SH-SY5Y (cell line): ENCODE measurements at regions not wholly inside any gene's neighbourhood (a gene's known extent, or its start where the extent isn't known, plus 50 kb on each side); places are given as distances from the start of the nearest gene placed in this dataset.

Source experiments
- GATA2 ChIP-seq: IDR thresholded peaks from 2 replicates; pipeline ENCODE4 v1.6.1; 2011; ENCODE audit warnings: mild to moderate bottlenecking, low read depth, low read length
- GATA3 ChIP-seq: IDR thresholded peaks from 2 replicates; pipeline ENCODE4 v1.6.1; 2011; ENCODE audit warnings: low read depth, mild to moderate bottlenecking, low read length, moderate library complexity

DNA sequence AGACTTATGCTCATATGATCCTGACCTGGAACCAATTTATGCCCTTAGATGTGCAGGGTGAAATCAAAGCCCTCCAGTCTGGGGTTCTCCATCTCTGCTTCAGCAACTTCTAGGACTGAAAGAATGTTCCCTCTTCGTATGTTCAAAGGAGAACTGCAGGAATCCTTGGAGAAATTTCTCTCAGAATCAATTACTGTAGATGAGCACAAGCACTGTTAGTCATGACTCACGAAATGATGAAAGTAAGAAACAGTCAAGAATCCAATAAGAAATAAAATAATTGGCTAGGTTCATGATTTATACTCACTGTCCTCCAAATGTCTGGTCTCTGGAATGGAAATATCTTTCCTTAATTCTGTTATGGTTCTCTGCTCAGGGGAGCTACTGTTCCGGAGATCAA lies 348.2 kb downstream of the PDGFC start:
- TF ChIP-seq GATA3 (no peak), GATA2 (no peak)
